ENCODE measurements at regions not wholly inside any gene's neighbourhood (a gene's known extent, or its start where the extent isn't known, plus 50 kb on each side); places are given as distances from the start of the nearest gene placed in this dataset.

- H3K4me3 ChIP-seq (ENCODE audit: low read depth, low read length) = no peak overlapping the region
- TF ChIP-seq CTCF (IDR thresholded peaks at IDR 0.05; ENCODE audit: insufficient read depth, low read depth, low read length) = no peak
- no peak for DNase-seq (ENCODE audit: low read depth)
Observed at GRCh38 chr18:46204143-46204542, 100.0 kb downstream of the HAUS1 start.

- no peak overlapping the region for H3K4me3 ChIP-seq (ENCODE audit: low read depth, low read length)
- DNase-seq (ENCODE audit: low read depth) = no peak
- TF ChIP-seq CTCF (IDR thresholded peaks at IDR 0.05; ENCODE audit: insufficient read depth, low read depth, low read length) = no peak
Observed at GRCh38 chr18:46207985-46208384, 103.8 kb downstream of the HAUS1 start.

- H3K4me3 ChIP-seq (ENCODE audit: low read depth, low read length) = no peak overlapping the region
- TF ChIP-seq CTCF (IDR thresholded peaks at IDR 0.05; ENCODE audit: insufficient read depth, low read depth, low read length) = no peak
- DNase-seq (ENCODE audit: low read depth) = no peak
Observed at GRCh38 chr18:46209161-46209560, 105.0 kb downstream of the HAUS1 start.

GRCh38 chr18:46211816-46212215 is 107.6 kb downstream of the HAUS1 start:
- H3K4me3 ChIP-seq (ENCODE audit: low read depth, low read length) = no peak overlapping the region
- peak; percentile 37 for DNase-seq (ENCODE audit: low read depth)
- TF ChIP-seq CTCF (IDR thresholded peaks at IDR 0.05; ENCODE audit: insufficient read depth, low read depth, low read length) = no peak

- H3K4me3 ChIP-seq (ENCODE audit: low read depth, low read length) = no peak overlapping the region
- DNase-seq (ENCODE audit: low read depth) = no peak
- TF ChIP-seq CTCF (IDR thresholded peaks at IDR 0.05; ENCODE audit: insufficient read depth, low read depth, low read length) = no peak
Observed at GRCh38 chr18:46212398-46212797, 108.2 kb downstream of the HAUS1 start.

- no peak overlapping the region for H3K4me3 ChIP-seq (ENCODE audit: low read depth, low read length)
- peak; percentile 59 for TF ChIP-seq CTCF (IDR thresholded peaks at IDR 0.05; ENCODE audit: insufficient read depth, low read depth, low read length)
- peak; percentile 27 for DNase-seq (ENCODE audit: low read depth)
Observed at GRCh38 chr18:46213295-46213694, 109.1 kb downstream of the HAUS1 start.

- DNase-seq (ENCODE audit: low read depth) = no peak
- no peak for TF ChIP-seq CTCF (IDR thresholded peaks at IDR 0.05; ENCODE audit: insufficient read depth, low read depth, low read length)
Observed at GRCh38 chr18:46214435-46214834, 110.2 kb downstream of the HAUS1 start.

More at GRCh38 chr18:46214435-46214834, 110.2 kb downstream of the HAUS1 start:
- H3K4me3 ChIP-seq (ENCODE audit: low read depth, low read length) = no peak overlapping the region
